Heart left ventricle (tissue), 16 donors: ENCODE measurements at regions not wholly inside any gene's neighbourhood (a gene's known extent, or its start where the extent isn't known, plus 50 kb on each side); places are given as distances from the start of the nearest gene placed in this dataset.

Experiments used
- ATAC-seq, 4 donors: fragments of 200-7000 bp; cut with Tn5 transposase; one replicate each; pipeline ENCODE4 v1.9.1; 2020 to 2022; ENCODE audit warnings: moderate library complexity in 4 of 4, mild to moderate bottlenecking in 3 of 4, moderate number of reproducible peaks in 1 of 4
- DNase-seq, 5 donors: peaks; one replicate each; pipeline ENCODE4 v3.0.0-alpha.2; 2020
- H3K27ac ChIP-seq, 12 donors: fragments of 200-600 bp; sonication (generic) in 4 of 12; one replicate each; pipeline versions ENCODE4 v1.5.0 to v1.8.0; 2016 to 2022; ENCODE audit warnings: mild to moderate bottlenecking in 2 of 12
- H3K27me3 ChIP-seq, 9 donors: fragments of 200-600 bp; sonication (generic) in 2 of 9; one replicate each; pipeline versions ENCODE4 v1.5.1 to v1.8.0; 2016 to 2022; ENCODE audit warnings: mild to moderate bottlenecking in 3 of 9
- H3K36me3 ChIP-seq, 9 donors: fragments of 200-600 bp; sonication (generic) in 2 of 9; one replicate each; pipeline versions ENCODE4 v1.5.0 to v1.8.0; 2018 to 2022; ENCODE audit warnings: mild to moderate bottlenecking in 2 of 9
- H3K4me1 ChIP-seq, 12 donors: fragments of 200-600 bp; sonication (generic) in 4 of 12; one replicate each; pipeline versions ENCODE4 v1.5.0 to v1.8.0; 2016 to 2022; ENCODE audit warnings: mild to moderate bottlenecking in 3 of 12
- H3K4me3 ChIP-seq, 12 donors: fragments of 200-600 bp; sonication (generic) in 4 of 12; one replicate each; pipeline versions ENCODE4 v1.5.0 to v1.8.0; 2017 to 2022; ENCODE audit warnings: mild to moderate bottlenecking in 9 of 12, moderate library complexity in 4 of 12
- H3K9me3 ChIP-seq, 12 donors: fragments of 200-600 bp; sonication (generic) in 4 of 12; one replicate each; pipeline versions ENCODE4 v1.5.0 to v1.8.0; 2016 to 2022; ENCODE audit warnings: mild to moderate bottlenecking in 1 of 12
- POLR2A ChIP-seq, 2 donors: fragments of 450-650 bp; IDR thresholded peaks; one replicate each; pipeline ENCODE4 v1.6.1; 2017; ENCODE audit warnings: antibody characterized with exemption in 2 of 2, mild to moderate bottlenecking in 2 of 2, moderate library complexity in 2 of 2
- WGBS, 4 donors: extraction: QIAGEN DNeasy Blood & Tissue Kit in 2 of 4; methylation state at CpG; one replicate each; pipeline versions ENCODE4 v1.1.5 to v1.1.7; 2013 to 2018; 5-methylcytosine and 5-hydroxymethylcytosine counted together
- intact Hi-C, 10 donors: fragments of 100-400 bp; cut with DNase I; formaldehyde crosslinking; loops; one replicate each; pipeline versions ENCODE4 v1.11.1 to v1.14.2; 2022
- TF ChIP-seq, protein P1 (sequence below), 12 donors: fragments of 200-600 bp; sonication (generic) in 4 of 12; IDR thresholded peaks; one replicate each; pipeline versions ENCODE4 v1.5.0 to v1.8.0; 2018 to 2022; ENCODE audit warnings: antibody characterized with exemption in 12 of 12, mild to moderate bottlenecking in 5 of 12
- donor health status: ischemic (EF 13 %, LVEDD 7.1; RV severe dilation, severe dysfunction).
- donor health status: healthy with polysubstance abuse.
- donor health status: DM: no; HTN: yes; CAD: no.
- donor health status: DM: no; HTN: no; CAD: no.
- donor health status: ischemic (EF 25% LVEDD 6.9; RV normal size, moderate dysfunction).
- donor health status: ischemic (EF 25% LVEDD 5.7; RV mildly dilated, moderate dysfunction).
- donor health status: healthy.
- donor health status: DM: yes; HTN: yes; CAD: no.
- donor health status: ischemic (EF 35%, LVEDD 5.7; RV mildly dilated, moderate dysfunction).
- donor health status: nonischemic (EF 11% LVEDD 7.7; RV severe dilation, severe dysfunction).
- donor health status: DM: yes; HTN: yes; CAD: no.
- donor health status: PGD.
- donor health status: ischemic (EF 29% LVEDD 5.4; RV normal size, mild dysfunction).
- donor health status: nonischemic (EF 23%, LVEDD 6.1; RV moderate dilation, normal function).

DNA sequence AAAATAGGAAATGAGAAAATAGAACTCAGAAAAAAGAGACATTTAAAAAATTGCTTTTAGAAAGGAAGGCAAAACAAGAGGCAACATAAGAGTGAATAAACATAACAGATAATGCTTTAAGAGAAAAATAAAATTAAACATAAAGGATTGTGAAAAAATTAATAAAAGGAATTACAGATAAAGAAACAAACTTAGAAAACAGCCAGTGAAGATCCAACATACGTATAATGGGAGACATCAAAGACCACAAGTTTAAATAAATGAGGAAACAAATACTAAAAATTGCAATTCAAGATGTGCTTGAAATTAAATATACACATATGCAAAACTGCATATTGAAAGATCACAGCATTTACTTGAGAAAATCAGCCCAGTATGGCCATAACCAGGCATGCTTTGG, 448.9 kb downstream of the NBAS start:
- 86 to 94% (median 91%) methylated on average over 1 of the region's 1 CpG for WGBS, 4 donors
- no peak for DNase-seq
- Histone ChIP-seq H3K4me3 (no peak overlapping the region), H3K9me3 (peaks cover 0 to 53% (median 24%) of the 10 kb centered on the region in 12 donors), H3K4me1 (peaks cover 0 to 2% (median 0%) of the 10 kb centered on the region in 12 donors), H3K36me3 (no peaks in the 10 kb centered on the region), H3K27ac (no peak overlapping the region), H3K27me3 (no peaks in the 10 kb centered on the region)
- no peak for TF ChIP-seq POLR2A (IDR thresholded peaks at IDR 0.05)
- TF ChIP-seq, protein P1, sequence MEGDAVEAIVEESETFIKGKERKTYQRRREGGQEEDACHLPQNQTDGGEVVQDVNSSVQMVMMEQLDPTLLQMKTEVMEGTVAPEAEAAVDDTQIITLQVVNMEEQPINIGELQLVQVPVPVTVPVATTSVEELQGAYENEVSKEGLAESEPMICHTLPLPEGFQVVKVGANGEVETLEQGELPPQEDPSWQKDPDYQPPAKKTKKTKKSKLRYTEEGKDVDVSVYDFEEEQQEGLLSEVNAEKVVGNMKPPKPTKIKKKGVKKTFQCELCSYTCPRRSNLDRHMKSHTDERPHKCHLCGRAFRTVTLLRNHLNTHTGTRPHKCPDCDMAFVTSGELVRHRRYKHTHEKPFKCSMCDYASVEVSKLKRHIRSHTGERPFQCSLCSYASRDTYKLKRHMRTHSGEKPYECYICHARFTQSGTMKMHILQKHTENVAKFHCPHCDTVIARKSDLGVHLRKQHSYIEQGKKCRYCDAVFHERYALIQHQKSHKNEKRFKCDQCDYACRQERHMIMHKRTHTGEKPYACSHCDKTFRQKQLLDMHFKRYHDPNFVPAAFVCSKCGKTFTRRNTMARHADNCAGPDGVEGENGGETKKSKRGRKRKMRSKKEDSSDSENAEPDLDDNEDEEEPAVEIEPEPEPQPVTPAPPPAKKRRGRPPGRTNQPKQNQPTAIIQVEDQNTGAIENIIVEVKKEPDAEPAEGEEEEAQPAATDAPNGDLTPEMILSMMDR (IDR thresholded peaks at IDR 0.05) = no peak
- intact Hi-C loops = no loop called here
- no peak for ATAC-seq

DNA sequence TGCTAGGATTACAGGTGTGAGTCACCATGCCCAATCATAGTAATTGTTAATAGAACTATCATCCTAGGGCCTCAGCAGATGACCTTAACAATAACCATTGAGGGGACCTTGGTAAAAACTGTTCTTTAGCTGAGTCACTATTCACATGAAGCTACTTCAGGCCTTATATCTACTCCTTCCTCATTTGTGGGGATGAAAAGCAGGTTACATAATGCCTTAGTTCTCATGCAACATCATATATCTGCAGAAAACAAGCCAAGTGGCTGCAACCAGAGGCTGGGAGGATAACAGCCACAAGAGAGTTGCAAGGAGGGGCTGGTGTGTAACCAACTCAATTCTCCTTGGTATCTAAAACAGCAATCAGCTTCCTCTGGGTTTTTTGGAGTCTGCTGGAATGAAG, 445.4 kb downstream of the NBAS start:
- Histone ChIP-seq H3K27ac (no peak overlapping the region), H3K27me3 (no peaks in the 10 kb centered on the region), H3K36me3 (no peaks in the 10 kb centered on the region), H3K4me3 (no peak overlapping the region), H3K4me1 (no peaks in the 10 kb centered on the region), H3K9me3 (peaks cover 0 to 42% (median 20%) of the 10 kb centered on the region in 12 donors)
- intact Hi-C loops = no loop called here
- TF ChIP-seq, protein P1 (IDR thresholded peaks at IDR 0.05) = no peak
- no peak for TF ChIP-seq POLR2A (IDR thresholded peaks at IDR 0.05)
- no peak for ATAC-seq
- DNase-seq = no peak

DNA sequence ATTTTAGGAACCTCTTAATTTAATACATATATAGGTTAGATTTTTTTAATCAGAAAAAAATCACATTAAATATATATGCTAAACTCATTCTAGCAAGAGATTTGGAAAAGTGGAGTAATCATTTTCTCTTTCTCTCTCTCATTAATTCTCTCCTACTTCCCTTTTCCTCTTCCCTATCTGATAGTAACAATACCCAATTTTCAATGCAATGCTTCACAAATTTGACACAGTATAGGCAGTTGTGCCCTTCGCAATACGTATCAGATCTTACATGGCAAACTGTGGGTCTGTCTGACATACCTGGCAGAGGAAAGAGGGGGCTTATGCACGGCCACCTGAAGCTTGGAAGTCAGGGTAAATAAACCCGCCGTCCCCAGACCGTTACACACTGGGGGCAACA, 444.3 kb downstream of the NBAS start:
- Histone ChIP-seq H3K9me3 (peaks cover 0 to 32% (median 14%) of the 10 kb centered on the region in 12 donors), H3K27me3 (no peaks in the 10 kb centered on the region), H3K36me3 (no peaks in the 10 kb centered on the region), H3K4me1 (no peaks in the 10 kb centered on the region), H3K4me3 (no peak overlapping the region), H3K27ac (no peak overlapping the region)
- no peak for TF ChIP-seq POLR2A (IDR thresholded peaks at IDR 0.05)
- TF ChIP-seq, protein P1 (IDR thresholded peaks at IDR 0.05) = no peak
- 89 to 93% (median 90%) methylated on average over 6 of the region's 6 CpGs for WGBS, 4 donors
- DNase-seq (no peak), ATAC-seq (no peak)
- intact Hi-C loops = no loop called here
